ENCODE measurements at regions not wholly inside any gene's neighbourhood (a gene's known extent, or its start where the extent isn't known, plus 50 kb on each side); places are given as distances from the start of the nearest gene placed in this dataset.
"Not testable (repeated sequence)": the region's sequence is repeated elsewhere in the genome, so short reads cannot be mapped to it uniquely, and the experiment has no call there.

DNA sequence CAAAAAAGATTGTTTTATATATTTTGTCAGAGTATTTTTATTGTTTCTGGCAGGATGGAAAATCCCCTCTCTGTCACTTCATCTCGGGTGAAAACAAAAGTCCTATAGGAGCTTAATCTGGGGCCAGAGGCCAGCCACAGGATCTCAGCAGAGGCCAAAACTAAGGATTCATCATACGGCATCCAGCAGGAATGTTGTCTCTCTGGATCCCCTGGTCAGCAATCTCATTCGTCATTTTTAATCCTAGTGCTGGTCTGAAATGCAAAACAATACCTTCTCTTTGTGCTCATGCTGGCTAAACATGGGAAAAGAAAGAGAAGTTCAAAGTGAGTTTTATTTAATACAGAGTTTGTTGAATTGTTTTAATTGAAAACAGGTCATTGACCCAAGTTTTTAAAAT, 482.5 kb upstream of the AUTS2 start:
- WGBS (ENCODE audit: insufficient coverage, low coverage, low lambda C conversion rate, missing lambda C conversion rate), result 67% methylated on average over 3 of the region's 3 CpGs
- H3K27me3 ChIP-seq, result no peaks in the 10 kb centered on the region
- no peaks in the 10 kb centered on the region for H3K36me3 ChIP-seq
- H3K27ac ChIP-seq, result no peak overlapping the region
- TF ChIP-seq, protein P1, sequence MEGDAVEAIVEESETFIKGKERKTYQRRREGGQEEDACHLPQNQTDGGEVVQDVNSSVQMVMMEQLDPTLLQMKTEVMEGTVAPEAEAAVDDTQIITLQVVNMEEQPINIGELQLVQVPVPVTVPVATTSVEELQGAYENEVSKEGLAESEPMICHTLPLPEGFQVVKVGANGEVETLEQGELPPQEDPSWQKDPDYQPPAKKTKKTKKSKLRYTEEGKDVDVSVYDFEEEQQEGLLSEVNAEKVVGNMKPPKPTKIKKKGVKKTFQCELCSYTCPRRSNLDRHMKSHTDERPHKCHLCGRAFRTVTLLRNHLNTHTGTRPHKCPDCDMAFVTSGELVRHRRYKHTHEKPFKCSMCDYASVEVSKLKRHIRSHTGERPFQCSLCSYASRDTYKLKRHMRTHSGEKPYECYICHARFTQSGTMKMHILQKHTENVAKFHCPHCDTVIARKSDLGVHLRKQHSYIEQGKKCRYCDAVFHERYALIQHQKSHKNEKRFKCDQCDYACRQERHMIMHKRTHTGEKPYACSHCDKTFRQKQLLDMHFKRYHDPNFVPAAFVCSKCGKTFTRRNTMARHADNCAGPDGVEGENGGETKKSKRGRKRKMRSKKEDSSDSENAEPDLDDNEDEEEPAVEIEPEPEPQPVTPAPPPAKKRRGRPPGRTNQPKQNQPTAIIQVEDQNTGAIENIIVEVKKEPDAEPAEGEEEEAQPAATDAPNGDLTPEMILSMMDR (IDR thresholded peaks at IDR 0.05), result no peak
- TF ChIP-seq POLR2A (IDR thresholded peaks at IDR 0.05), result no peak
- H3K4me3 ChIP-seq, result no peak overlapping the region
- no peaks in the 10 kb centered on the region for H3K9me3 ChIP-seq
- intact Hi-C loops (cut with DNase I), result no loop called here
- DNase-seq, result no peak
- no peaks in the 10 kb centered on the region for H3K4me1 ChIP-seq
- ATAC-seq, result no peak

DNA sequence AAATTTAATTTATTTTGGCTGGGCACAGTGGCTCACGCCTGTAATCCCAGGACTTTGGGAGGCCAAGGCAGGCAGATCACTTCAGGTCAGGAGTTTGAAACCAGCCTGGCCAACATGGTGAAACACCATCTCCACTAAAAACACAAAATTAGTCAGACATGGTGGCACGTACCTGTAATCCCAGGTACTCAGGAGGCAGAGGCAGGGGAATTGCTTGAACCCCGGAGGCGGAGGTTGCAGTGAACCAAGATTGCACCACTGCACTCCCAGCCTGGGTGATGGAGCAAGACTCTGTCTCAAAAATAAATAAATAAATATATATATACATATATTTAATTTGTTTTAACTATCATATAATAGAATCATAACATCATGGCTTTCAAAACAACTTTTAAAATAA, 482.1 kb upstream of the AUTS2 start:
- H3K36me3 ChIP-seq; H3K9me3 ChIP-seq; intact Hi-C loops (cut with DNase I); H3K27me3 ChIP-seq; H3K27ac ChIP-seq; ATAC-seq; H3K4me3 ChIP-seq; H3K4me1 ChIP-seq; DNase-seq: not testable (repeated sequence)
- WGBS (ENCODE audit: insufficient coverage, low coverage, low lambda C conversion rate, missing lambda C conversion rate), result 69% methylated on average over 3 of the region's 4 CpGs

DNA sequence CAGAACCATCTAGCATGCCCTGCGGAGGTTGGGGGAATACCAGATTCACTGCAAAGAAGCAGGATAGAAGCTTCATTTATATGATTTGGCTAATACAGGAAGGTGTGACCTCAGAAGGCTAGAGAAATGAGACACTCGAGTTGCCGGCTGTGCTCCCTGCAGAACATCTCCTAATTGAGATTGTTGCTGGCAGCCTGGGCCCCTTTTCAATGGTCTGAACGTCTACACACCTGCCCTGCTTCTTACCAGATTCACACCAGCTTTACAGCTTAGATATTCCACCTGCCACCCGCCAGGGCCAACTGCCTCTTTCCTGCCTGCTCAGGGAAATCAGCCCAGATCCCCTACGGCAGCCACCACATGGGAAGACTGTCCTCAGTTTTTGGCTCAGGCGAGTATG, 475.3 kb upstream of the AUTS2 start:
- DNase-seq (no peak), ATAC-seq (no peak)
- H3K4me3 ChIP-seq, result no peak overlapping the region
- WGBS (ENCODE audit: insufficient coverage, low coverage, low lambda C conversion rate, missing lambda C conversion rate), result 43% methylated on average over 6 of the region's 7 CpGs
- H3K4me1 ChIP-seq, result no peaks in the 10 kb centered on the region
- H3K36me3 ChIP-seq, result no peaks in the 10 kb centered on the region
- no peaks in the 10 kb centered on the region for H3K9me3 ChIP-seq
- no peak overlapping the region for H3K27ac ChIP-seq
- H3K27me3 ChIP-seq, result no peaks in the 10 kb centered on the region
- no peak for TF ChIP-seq POLR2A (IDR thresholded peaks at IDR 0.05)
- TF ChIP-seq, protein P1 (IDR thresholded peaks at IDR 0.05), result no peak
- intact Hi-C loops (cut with DNase I), result no loop called here

DNA sequence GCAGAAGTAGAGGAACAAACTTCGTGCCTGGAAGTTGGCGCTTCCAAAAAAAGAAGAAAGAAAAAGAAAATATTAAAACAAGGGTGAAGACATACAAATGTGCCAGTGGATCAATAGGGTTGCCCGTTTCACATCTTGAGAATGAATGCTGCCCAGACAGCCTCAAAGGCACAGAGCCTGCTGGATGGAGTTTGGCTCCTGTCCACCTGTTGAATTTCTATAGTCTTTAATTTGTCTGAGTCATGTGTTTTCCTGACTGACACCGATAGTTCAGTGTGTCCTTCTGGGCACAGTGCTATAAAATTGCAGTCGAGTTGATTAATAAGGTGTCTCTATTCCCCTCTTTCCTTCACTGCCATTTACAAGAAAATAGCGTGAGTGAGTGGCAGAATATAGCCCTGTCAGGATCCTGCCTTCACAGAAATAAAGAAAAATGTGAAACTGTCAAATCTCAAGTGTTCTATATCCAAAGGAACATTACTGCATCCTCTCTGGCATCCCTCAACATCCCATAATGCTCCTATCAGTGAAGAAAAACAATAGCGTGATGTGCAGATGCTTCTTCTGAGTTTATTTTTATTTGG, 471.3 kb upstream of the AUTS2 start:
- no peaks in the 10 kb centered on the region for H3K9me3 ChIP-seq
- H3K36me3 ChIP-seq, result no peaks in the 10 kb centered on the region
- DNase-seq, result no peak
- no peak overlapping the region for H3K4me3 ChIP-seq
- no peaks in the 10 kb centered on the region for H3K4me1 ChIP-seq
- TF ChIP-seq, protein P1 (IDR thresholded peaks at IDR 0.05), result no peak
- TF ChIP-seq POLR2A (IDR thresholded peaks at IDR 0.05), result no peak
- H3K27ac ChIP-seq, result no peak overlapping the region
- intact Hi-C loops (cut with DNase I), result no loop called here
- ATAC-seq, result no peak
- 45% methylated on average over 6 of the region's 7 CpGs for WGBS (ENCODE audit: insufficient coverage, low coverage, low lambda C conversion rate, missing lambda C conversion rate)
- H3K27me3 ChIP-seq, result no peaks in the 10 kb centered on the region

DNA sequence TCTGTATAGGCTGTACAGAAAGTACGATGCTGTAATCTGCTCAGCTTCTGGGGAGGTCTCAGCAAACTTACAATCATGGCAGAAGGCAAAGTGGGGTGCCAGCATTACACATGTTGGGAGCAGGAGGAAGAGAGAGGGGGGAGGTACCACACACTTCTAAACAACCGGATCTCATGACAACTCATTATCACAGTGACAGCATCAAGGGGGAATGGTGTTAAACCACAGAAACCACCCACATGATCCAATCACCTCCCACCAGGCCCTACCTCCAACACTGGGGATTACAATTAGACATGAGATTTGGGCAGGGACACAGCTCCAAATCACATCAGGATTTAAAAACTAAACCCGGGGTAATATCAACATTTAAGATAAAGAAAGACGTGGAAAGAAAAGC, 468.8 kb upstream of the AUTS2 start:
- intact Hi-C loops (cut with DNase I), result no loop called here
- H3K9me3 ChIP-seq, result no peaks in the 10 kb centered on the region
- H3K4me3 ChIP-seq, result no peak overlapping the region
- DNase-seq, result no peak
- H3K4me1 ChIP-seq, result no peaks in the 10 kb centered on the region
- no peak overlapping the region for H3K27ac ChIP-seq
- 59% methylated on average over 4 of the region's 4 CpGs for WGBS (ENCODE audit: insufficient coverage, low coverage, low lambda C conversion rate, missing lambda C conversion rate)
- TF ChIP-seq POLR2A (IDR thresholded peaks at IDR 0.05), result no peak
- TF ChIP-seq, protein P1 (IDR thresholded peaks at IDR 0.05), result no peak
- no peaks in the 10 kb centered on the region for H3K27me3 ChIP-seq
- H3K36me3 ChIP-seq, result no peaks in the 10 kb centered on the region
- ATAC-seq, result no peak
